ENCODE measurements at regions not wholly inside any gene's neighbourhood (a gene's known extent, or its start where the extent isn't known, plus 50 kb on each side); places are given as distances from the start of the nearest gene placed in this dataset.

DNA sequence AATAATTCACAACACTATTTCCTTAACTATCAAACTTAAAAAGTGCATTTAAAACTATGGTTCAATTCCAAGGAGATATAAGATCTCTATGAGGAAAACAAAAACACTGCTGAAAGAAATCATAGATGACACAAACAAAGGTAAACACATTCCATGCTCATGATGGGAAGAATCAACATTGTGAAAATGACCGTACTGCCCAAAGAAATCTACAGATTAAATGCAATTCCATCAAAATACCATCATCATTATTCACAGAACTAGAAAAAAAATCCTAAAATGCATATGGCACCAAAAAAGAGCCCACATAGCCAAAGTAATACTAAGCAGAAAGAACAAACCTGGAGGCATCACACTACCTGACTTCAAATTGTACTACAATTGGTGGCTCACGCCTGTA lies 159.9 kb upstream of the EEPD1 start:
- in situ Hi-C loops (cut with MboI; ENCODE audit: low pct_unique_long_range_greater_than_20kb, low sequenced_read_pairs) = no loop called here

DNA sequence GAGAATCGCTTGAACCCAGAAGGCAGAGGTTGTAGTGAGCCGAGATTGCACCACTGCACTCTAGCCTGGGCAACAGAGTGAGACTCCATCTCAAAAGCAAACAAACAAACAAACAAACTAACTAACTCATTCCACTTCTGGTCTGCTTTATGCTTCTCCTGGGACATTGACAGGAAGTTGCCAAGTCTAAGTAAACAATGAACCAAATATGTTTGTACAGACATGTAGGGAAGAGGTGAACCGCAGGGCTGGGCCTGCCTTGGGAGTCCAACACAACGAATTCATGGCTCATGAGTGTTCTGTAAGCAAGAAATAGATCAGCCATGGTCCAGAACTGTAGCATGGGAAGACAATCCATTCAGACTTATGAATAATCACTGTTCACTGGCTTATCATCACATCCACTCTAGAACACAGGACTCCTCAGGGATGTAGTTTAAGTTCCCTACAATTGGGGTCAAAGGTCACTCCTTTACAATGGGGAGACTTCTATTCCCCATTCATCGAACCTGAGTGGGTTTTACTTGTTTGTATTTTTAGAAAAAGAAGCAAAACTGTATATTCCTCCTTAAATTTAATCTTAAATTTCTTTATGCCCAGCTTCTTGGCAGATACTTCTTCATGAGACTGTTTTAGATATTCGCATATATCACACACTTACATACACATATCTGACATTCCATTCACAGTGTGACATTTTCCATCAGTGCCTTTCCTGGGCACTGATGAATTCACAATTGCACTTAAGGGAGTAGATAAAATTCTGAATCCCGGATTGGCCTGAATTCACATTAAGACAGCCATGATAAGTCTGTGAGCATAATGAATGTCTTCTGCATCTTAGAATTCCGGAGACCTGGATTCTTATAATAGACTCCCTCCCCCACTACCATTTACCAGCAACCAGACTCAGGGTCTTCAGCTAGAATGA lies 159.1 kb upstream of the EEPD1 start:
- DNase-seq = no peak

More for the DNA sequence above, 159.9 kb upstream of the EEPD1 start:
- no peak for DNase-seq

GRCh38 chr7:35995334-35995733 lies 157.7 kb upstream of the EEPD1 start:
- in situ Hi-C loops (cut with MboI; ENCODE audit: low pct_unique_long_range_greater_than_20kb, low sequenced_read_pairs) = no loop called here
- no peak for DNase-seq

More for the DNA sequence above, 159.1 kb upstream of the EEPD1 start:
- in situ Hi-C loops (cut with MboI; ENCODE audit: low pct_unique_long_range_greater_than_20kb, low sequenced_read_pairs) = no loop called here

DNA sequence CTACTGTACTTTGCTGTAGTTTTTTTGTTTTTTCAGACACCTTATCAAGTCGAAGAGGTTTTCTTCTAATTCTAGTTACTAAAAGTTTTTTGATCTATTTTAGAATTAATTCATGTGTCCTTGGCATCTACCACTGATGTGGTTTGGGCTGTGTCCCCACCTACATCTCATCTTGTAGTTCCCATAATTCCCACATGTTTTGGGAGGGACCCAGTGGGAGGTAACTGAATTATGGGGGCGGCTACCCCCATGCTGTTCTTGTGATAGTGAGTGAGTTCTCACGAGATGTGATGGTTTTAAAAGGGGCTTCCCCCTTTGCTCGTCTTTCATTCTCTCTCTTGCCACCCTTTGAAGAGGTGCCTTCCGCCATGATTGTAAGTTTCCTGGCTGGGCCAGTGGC lies 154.6 kb upstream of the EEPD1 start:
- DNase-seq = no peak
- in situ Hi-C loops (cut with MboI; ENCODE audit: low pct_unique_long_range_greater_than_20kb, low sequenced_read_pairs) = no loop called here

DNA sequence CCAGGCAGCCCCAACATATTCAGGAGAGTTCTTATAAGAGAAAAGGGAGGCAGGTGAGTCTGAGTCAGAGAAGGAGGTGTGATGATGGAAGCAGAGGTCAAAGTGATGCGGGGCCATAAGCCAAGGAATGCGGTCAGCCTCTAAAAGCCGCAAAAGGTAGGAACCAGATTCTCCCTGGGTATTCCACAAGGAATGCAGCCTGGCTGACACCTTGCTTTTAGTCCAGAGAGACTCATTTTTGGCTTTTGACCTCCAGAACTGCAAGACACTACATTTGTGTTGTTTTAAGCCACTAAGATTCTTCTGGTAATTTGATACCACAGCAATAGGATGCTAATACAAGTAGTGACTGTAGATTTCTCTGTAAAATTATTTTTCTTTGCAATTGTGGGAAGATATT lies 151.5 kb upstream of the EEPD1 start:
- no peak for DNase-seq

DNA sequence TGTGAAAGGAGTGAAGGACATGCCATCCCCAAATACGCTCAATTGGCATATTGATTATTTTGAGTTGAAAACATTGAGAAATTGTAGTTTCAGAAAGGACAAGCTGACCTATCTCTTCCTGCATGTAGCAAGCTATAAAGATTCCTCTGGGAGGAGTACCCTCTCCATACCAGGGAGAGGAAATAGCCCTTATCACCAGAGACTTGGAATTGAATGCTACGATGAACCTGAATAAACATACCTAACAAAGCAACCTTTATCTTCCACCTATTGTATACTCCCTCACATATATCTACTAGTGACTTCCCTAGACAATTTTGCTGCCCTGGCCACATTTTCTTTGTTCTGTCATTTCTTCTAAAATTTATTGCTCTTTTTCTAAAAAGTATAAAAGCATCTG lies 150.2 kb upstream of the EEPD1 start:
- DNase-seq = no peak
- in situ Hi-C loops (cut with MboI; ENCODE audit: low pct_unique_long_range_greater_than_20kb, low sequenced_read_pairs) = no loop called here

More for the DNA sequence above, 151.5 kb upstream of the EEPD1 start:
- in situ Hi-C loops (cut with MboI; ENCODE audit: low pct_unique_long_range_greater_than_20kb, low sequenced_read_pairs) = no loop called here

DNA sequence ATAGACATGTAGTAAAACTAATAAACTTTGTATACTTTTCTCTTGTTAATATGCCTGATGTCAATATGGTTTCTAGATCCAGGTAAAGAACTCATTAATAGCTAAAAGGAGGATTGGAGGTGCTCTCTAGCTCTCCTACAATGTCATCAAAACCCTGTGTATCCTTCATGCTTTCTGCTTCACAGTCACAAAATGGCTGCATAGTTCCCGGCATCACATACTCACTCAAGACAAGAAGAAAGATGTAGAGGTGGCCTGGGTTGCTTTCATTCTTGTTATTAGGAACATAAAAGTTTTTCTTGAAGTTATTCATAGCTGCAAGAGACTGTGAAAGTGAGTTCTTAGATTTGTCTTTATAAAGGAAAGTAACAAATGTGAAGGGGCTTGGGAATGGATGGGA lies 149.7 kb upstream of the EEPD1 start:
- in situ Hi-C loops (cut with MboI; ENCODE audit: low pct_unique_long_range_greater_than_20kb, low sequenced_read_pairs) = no loop called here
- no peak for DNase-seq

DNA sequence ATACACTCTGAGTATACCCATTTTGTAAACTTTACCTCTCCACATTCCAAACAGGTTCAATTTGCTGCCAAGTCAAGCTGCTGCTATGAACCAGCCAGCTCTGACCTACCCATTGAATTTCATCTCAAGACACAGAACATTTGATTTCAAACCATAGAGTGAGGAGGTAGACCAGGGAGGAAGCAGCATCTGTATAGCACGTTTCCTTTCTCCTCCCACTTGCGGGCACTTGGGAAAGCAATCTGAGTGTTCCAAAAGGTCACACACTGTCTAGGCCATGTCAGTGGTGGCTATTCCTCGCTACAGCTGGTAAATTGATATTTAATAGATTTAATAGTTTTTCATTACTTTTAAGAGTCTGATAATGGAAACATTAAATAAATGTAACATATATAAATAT lies 147.8 kb upstream of the EEPD1 start:
- DNase-seq = peak; percentile 15
- in situ Hi-C loops (cut with MboI; ENCODE audit: low pct_unique_long_range_greater_than_20kb, low sequenced_read_pairs) = no loop called here

DNA sequence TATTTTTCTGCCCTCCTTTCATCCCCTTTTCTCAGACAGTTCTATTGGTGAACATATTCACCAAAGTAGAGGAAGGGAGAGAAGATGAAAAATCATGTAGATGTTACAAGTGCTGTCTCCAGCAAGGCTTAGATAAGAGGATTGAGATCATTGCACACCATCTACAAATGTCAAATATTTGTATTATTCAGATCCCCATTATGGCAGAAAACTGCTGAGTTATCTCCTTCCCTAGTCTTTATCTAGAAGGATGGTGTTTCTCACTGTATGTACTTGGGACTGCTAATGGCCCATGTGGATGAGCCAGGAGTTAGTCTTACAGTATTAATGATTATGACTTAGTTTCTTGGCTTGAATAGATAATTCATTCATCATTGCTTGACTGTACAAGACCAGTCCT lies 147.2 kb upstream of the EEPD1 start:
- in situ Hi-C loops (cut with MboI; ENCODE audit: low pct_unique_long_range_greater_than_20kb, low sequenced_read_pairs) = no loop called here
- DNase-seq = no peak

DNA sequence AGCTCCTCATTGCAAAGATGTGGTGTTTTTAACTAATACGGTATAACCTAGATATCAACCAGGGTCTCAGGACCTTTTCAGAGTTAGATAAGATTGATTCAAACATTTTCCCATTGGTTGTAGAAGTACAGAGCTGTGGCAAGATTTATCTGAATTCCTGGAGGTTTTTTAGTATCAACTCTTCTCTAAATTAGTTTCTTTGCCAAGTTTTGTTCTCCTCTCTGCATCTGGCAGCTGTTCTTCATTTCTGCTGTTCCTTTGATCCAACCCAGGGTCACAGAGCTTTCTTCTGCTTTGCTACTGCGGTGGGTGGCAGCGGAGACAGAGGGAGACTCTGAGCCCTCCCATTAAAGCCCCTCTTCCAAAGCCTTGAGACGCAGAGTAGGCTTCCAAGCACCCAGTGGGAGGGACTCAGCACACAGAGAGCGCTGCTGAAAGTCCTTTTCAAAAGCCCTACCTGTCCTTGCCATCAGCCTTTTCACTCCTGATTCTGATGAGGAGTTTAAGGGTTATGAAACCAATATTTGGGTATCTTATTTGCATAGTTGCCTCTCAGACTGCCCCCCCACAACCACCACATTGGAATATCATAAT lies 146.3 kb upstream of the EEPD1 start:
- in situ Hi-C loops (cut with MboI; ENCODE audit: low pct_unique_long_range_greater_than_20kb, low sequenced_read_pairs) = no loop called here
- DNase-seq = no peak

- DNase-seq = no peak
- in situ Hi-C loops (cut with MboI; ENCODE audit: low pct_unique_long_range_greater_than_20kb, low sequenced_read_pairs) = no loop called here
Observed at GRCh38 chr7:36010656-36011587, 142.1 kb upstream of the EEPD1 start.

GRCh38 chr7:36011588-36011965 lies 141.5 kb upstream of the EEPD1 start:
- no peak for DNase-seq
- in situ Hi-C loops (cut with MboI; ENCODE audit: low pct_unique_long_range_greater_than_20kb, low sequenced_read_pairs) = no loop called here

GRCh38 chr7:36013246-36014014 lies 139.6 kb upstream of the EEPD1 start:
- in situ Hi-C loops (cut with MboI; ENCODE audit: low pct_unique_long_range_greater_than_20kb, low sequenced_read_pairs) = no loop called here
- DNase-seq = no peak

DNA sequence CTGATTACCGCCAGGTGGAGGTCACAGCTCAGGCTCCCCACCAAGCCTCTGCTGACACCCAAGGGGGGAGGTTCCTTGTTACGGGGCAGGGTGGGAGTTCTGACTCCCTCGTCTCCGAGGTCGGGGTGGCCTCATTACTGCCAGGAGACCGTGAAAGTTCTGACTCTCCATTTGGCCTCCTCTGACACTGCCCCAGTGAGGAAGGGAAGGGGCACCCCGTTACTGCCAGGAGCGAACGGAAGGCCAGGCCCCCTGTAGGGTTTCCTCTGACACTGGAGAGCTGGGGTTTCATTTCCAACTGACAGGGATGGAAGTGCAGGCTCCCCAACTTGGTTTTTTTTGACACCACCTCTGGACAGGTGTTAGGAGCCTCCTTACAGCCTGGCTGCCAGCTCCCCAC lies 138.1 kb upstream of the EEPD1 start:
- in situ Hi-C loops (cut with MboI; ENCODE audit: low pct_unique_long_range_greater_than_20kb, low sequenced_read_pairs) = no loop called here
- no peak for DNase-seq

DNA sequence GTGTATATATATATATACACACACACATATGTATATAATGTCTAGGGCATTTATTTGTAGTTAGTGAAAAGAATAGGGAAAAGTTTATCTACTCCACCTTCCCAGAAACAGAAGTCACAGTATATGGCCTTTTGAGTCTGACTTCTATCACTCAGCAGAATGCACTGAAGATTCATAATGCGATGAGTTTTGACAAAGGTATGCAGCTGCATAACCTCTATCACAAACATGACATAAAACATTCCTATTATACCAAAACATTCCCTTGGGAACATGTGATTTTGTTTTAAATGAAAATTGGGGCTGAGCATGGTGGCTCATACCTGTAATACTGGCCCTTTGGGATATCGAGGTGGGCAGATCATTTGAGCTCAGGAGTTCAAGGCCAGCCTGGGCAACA lies 137.3 kb upstream of the EEPD1 start:
- no peak for DNase-seq

DNA sequence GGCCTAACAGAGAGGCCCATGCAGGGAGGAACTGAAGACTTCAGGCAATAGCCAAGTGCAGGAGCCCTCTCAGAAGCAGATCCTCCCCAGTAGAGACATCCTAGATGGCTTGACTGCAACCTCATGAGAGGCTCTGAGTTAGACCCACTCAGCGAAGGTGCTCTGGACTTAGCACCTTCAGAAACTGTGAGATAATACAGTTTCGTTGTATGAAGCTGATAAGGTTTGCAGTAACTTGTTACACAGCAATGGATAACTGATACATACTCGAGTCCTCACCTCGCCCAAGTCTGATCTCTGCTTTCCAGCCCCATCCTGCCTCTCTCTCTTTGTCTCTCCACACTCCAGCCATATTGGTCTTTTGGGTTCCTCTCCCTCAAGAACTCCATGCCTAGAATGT lies 136.4 kb upstream of the EEPD1 start:
- no peak for DNase-seq
- in situ Hi-C loops (cut with MboI; ENCODE audit: low pct_unique_long_range_greater_than_20kb, low sequenced_read_pairs) = no loop called here

More for the DNA sequence above, 137.3 kb upstream of the EEPD1 start:
- in situ Hi-C loops (cut with MboI; ENCODE audit: low pct_unique_long_range_greater_than_20kb, low sequenced_read_pairs) = no loop called here

- in situ Hi-C loops (cut with MboI; ENCODE audit: low pct_unique_long_range_greater_than_20kb, low sequenced_read_pairs) = no loop called here
- no peak for DNase-seq
Observed at GRCh38 chr7:36017111-36017510, 135.9 kb upstream of the EEPD1 start.

GRCh38 chr7:36018816-36019484 lies 134.1 kb upstream of the EEPD1 start:
- in situ Hi-C loops (cut with MboI; ENCODE audit: low pct_unique_long_range_greater_than_20kb, low sequenced_read_pairs) = no loop called here
- DNase-seq = no peak
